VCaP (cell line): ENCODE measurements at regions not wholly inside any gene's neighbourhood (a gene's known extent, or its start where the extent isn't known, plus 50 kb on each side); places are given as distances from the start of the nearest gene placed in this dataset.

Source experiments
- H3K27ac ChIP-seq: fragments of 450-650 bp; 2 replicates; pipeline ENCODE4 v1.5.1; 2017
- CTCF ChIP-seq: fragments of 450-650 bp; conservative IDR thresholded peaks from 2 replicates; pipeline ENCODE4 v1.5.1; 2017; ENCODE audit warnings: mild to moderate bottlenecking, moderate library complexity

GRCh38 chr2:137836671-137837070 is 127.6 kb upstream of the HNMT start:
- TF ChIP-seq CTCF, result no peak
- H3K27ac ChIP-seq, result no peak overlapping the region

- H3K27ac ChIP-seq, result no peak overlapping the region
- no peak for TF ChIP-seq CTCF
Observed at GRCh38 chr2:137837830-137838229, 126.4 kb upstream of the HNMT start.

- no peak overlapping the region for H3K27ac ChIP-seq
- peak; percentile 72 for TF ChIP-seq CTCF
Observed at GRCh38 chr2:137838255-137839092, 125.8 kb upstream of the HNMT start.

- no peak overlapping the region for H3K27ac ChIP-seq
- TF ChIP-seq CTCF, result no peak
Observed at GRCh38 chr2:137842430-137842829, 121.8 kb upstream of the HNMT start.

GRCh38 chr2:137842952-137843351 is 121.3 kb upstream of the HNMT start:
- no peak for TF ChIP-seq CTCF
- no peak overlapping the region for H3K27ac ChIP-seq

- no peak for TF ChIP-seq CTCF
- no peak overlapping the region for H3K27ac ChIP-seq
Observed at GRCh38 chr2:137845422-137845821, 118.9 kb upstream of the HNMT start.

GRCh38 chr2:137846993-137847392 is 117.3 kb upstream of the HNMT start:
- no peak for TF ChIP-seq CTCF
- no peak overlapping the region for H3K27ac ChIP-seq
